Body of pancreas (tissue), 4 donors: ENCODE measurements at regions not wholly inside any gene's neighbourhood (a gene's known extent, or its start where the extent isn't known, plus 50 kb on each side); places are given as distances from the start of the nearest gene placed in this dataset.

Experiments
- ATAC-seq: fragments of 150-250 bp; one replicate; pipeline ENCODE4 v1.9.1; 2016
- DNase-seq, 4 donors: peaks; one replicate each; pipeline ENCODE4 v3.0.0-alpha.2; 2019
- H3K27ac ChIP-seq, 4 donors: fragments of 200-600 bp; sonication (generic); 1 replicate in 3 of 4; 2 replicates in 1 of 4; pipeline versions ENCODE4 v1.5.1 to v1.6.1; 2016 to 2019; ENCODE audit warnings: mild to moderate bottlenecking in 1 of 4, mixed read lengths in 1 of 4, moderate library complexity in 1 of 4
- H3K27me3 ChIP-seq, 2 donors: fragments of 200-600 bp; sonication (generic); one replicate each; pipeline ENCODE4 v1.6.0; 2016; ENCODE audit warnings: mild to moderate bottlenecking in 1 of 2
- H3K36me3 ChIP-seq, 2 donors: fragments of 200-600 bp; sonication (generic); replicated peaks in 1 of 2; 2 replicates each; pipeline ENCODE4 v1.5.1; 2016; ENCODE audit warnings: low read depth in 2 of 2; ENCODE audit not compliant: insufficient read depth in 1 of 2
- H3K4me1 ChIP-seq: fragments of 200-600 bp; sonication (generic); one replicate; pipeline ENCODE4 v1.6.0; 2016
- H3K4me3 ChIP-seq, 2 donors: fragments of 200-600 bp; sonication (generic); 1 replicate in 1 of 2; 2 replicates in 1 of 2; pipeline ENCODE4 v1.5.1; 2016 to 2019
- H3K9me3 ChIP-seq, 3 donors: fragments of 200-600 bp; sonication (generic); 1 replicate in 2 of 3; 2 replicates in 1 of 3; pipeline ENCODE4 v1.5.1; 2016
- CTCF ChIP-seq, 7 experiments: fragments of 450-650 bp in 4 of 7; fragments of 200-600 bp in 3 of 7; sonication (generic) in 3 of 7; IDR thresholded peaks; one replicate each; pipeline ENCODE4 v1.5.1; 2016 to 2019; ENCODE audit warnings: antibody characterized with exemption in 7 of 7
- POLR2A ChIP-seq, 3 donors: fragments of 450-650 bp; IDR thresholded peaks; one replicate each; pipeline ENCODE4 v1.6.1; 2016; ENCODE audit warnings: antibody characterized with exemption in 3 of 3, mild to moderate bottlenecking in 2 of 3
- WGBS, 2 donors: methylation state at CpG; one replicate each; pipeline ENCODE4 v1.1.5; 2017; 5-methylcytosine and 5-hydroxymethylcytosine counted together
- intact Hi-C: fragments of 100-400 bp; cut with DNase I; formaldehyde crosslinking; loops from one replicate; pipeline ENCODE4 v1.15.1; 2023

- no peak overlapping the region for H3K4me3 ChIP-seq
- H3K27me3 ChIP-seq: no peaks in the 10 kb centered on the region
- WGBS, 2 donors: 82 to 91% methylated on average over 1 of the region's 1 CpG
- no peaks in the 10 kb centered on the region for H3K9me3 ChIP-seq
- no peak for ATAC-seq
- no peak for DNase-seq
- no peak overlapping the region for H3K27ac ChIP-seq
- TF ChIP-seq POLR2A (IDR thresholded peaks at IDR 0.05): no peak
- TF ChIP-seq CTCF (IDR thresholded peaks at IDR 0.05): no peak
- no peaks in the 10 kb centered on the region for H3K36me3 ChIP-seq
- peaks cover 9% of the 10 kb centered on the region for H3K4me1 ChIP-seq
- intact Hi-C loops: no loop called here
Observed at GRCh38 chr4:124954046-124954445, 241.5 kb upstream of the ANKRD50 start.

- intact Hi-C loops: no loop called here
- DNase-seq: no peak
- Histone ChIP-seq H3K36me3 (no peaks in the 10 kb centered on the region), H3K27me3 (no peaks in the 10 kb centered on the region), H3K4me1 (peaks cover 14% of the 10 kb centered on the region), H3K9me3 (no peaks in the 10 kb centered on the region), H3K27ac (no peak overlapping the region), H3K4me3 (no peak overlapping the region)
- TF ChIP-seq POLR2A (IDR thresholded peaks at IDR 0.05): no peak
- no peak for TF ChIP-seq CTCF (IDR thresholded peaks at IDR 0.05)
- ATAC-seq: no peak
- 83 to 85% methylated on average over 4 of the region's 4 CpGs for WGBS, 2 donors
Observed at GRCh38 chr4:124953486-124953885, 241.0 kb upstream of the ANKRD50 start.

DNA sequence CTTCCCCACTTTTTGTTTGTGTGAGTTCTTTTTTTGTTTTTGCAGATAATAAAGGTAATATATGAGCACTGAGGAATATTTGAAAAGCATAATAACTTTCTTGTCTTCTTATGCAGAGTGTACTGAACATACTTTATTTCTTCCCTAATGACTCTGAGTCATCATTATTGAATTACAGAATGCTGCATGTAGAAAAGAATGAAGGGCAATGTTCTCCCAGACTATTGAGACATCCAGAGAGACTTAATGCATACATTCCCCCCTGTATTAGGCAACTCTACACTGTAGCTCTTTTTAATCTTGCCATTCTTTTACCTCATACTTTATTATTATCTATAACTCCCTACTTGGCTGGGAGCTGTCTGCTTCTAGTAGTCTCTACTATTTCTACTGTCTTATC lies 240.5 kb upstream of the ANKRD50 start:
- no peak overlapping the region for H3K4me3 ChIP-seq
- DNase-seq (no peak), ATAC-seq (no peak)
- TF ChIP-seq POLR2A (IDR thresholded peaks at IDR 0.05) (no peak), CTCF (IDR thresholded peaks at IDR 0.05) (no peak)
- no peaks in the 10 kb centered on the region for H3K27me3 ChIP-seq
- no peaks in the 10 kb centered on the region for H3K9me3 ChIP-seq
- no peaks in the 10 kb centered on the region for H3K36me3 ChIP-seq
- H3K27ac ChIP-seq: no peak overlapping the region
- peaks cover 15% of the 10 kb centered on the region for H3K4me1 ChIP-seq
- intact Hi-C loops: no loop called here

GRCh38 chr4:124952601-124953000 lies 240.1 kb upstream of the ANKRD50 start:
- no peaks in the 10 kb centered on the region for H3K9me3 ChIP-seq
- no peak overlapping the region for H3K4me3 ChIP-seq
- no peaks in the 10 kb centered on the region for H3K27me3 ChIP-seq
- H3K36me3 ChIP-seq: no peaks in the 10 kb centered on the region
- no peak for DNase-seq
- TF ChIP-seq CTCF (IDR thresholded peaks at IDR 0.05) (no peak), POLR2A (IDR thresholded peaks at IDR 0.05) (no peak)
- ATAC-seq: no peak
- intact Hi-C loops: no loop called here
- no peak overlapping the region for H3K27ac ChIP-seq
- H3K4me1 ChIP-seq: peaks cover 19% of the 10 kb centered on the region

DNA sequence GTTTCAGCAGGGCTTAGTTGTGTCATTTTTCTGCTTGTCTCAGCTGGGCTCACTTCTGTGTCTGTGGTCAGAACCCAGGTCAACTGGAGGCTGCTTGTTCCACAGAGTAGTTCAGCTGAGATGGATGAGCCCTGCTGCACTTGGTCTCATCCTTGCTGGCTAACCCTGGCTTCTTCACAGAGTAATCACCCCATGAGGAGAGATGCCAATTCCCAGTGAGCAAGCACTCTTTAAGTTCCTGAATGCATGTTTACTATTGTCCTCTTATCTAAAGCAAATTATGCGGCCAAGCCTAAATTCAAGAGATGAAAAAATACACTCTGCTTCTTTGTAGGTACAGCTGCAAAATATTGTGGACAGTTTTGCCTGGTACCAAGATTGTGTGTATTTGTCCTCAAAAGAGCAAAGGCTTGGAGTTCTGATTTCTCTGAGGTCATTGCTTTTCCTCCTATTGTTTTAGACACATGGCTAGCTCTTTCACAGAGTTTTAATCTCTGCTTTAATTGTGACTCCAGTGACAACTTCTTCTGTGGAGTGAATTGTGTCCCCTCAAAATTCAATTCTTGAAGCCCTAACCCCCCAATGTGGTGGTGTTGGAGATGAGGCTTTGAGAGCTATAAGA lies 236.6 kb upstream of the ANKRD50 start:
- H3K27me3 ChIP-seq: no peaks in the 10 kb centered on the region
- DNase-seq (no peak), ATAC-seq (no peak)
- TF ChIP-seq POLR2A (IDR thresholded peaks at IDR 0.05) (no peak), CTCF (IDR thresholded peaks at IDR 0.05) (no peak)
- intact Hi-C loops: no loop called here
- H3K27ac ChIP-seq: peak overlapping the region in 1 of 4 donors; percentile 7
- H3K4me1 ChIP-seq: peaks cover 27% of the 10 kb centered on the region
- no peaks in the 10 kb centered on the region for H3K36me3 ChIP-seq
- H3K4me3 ChIP-seq: no peak overlapping the region
- 8 to 38% methylated on average over 1 of the region's 1 CpG for whole genome bisulfite sequencing, 2 donors
- H3K9me3 ChIP-seq: no peaks in the 10 kb centered on the region
